WTC11 (cell line): ENCODE measurements at regions not wholly inside any gene's neighbourhood (a gene's known extent, or its start where the extent isn't known, plus 50 kb on each side); places are given as distances from the start of the nearest gene placed in this dataset.

Experiments
- ATAC-seq: fragments of 200-7000 bp; cut with Tn5 transposase; 2 replicates; pipeline ENCODE4 v1.10.0; 2021; ENCODE audit warnings: mild to moderate bottlenecking, moderate library complexity
- CTCF ChIA-PET: fragments of 300-600 bp; sonication (Branson Sonifier 250); formaldehyde crosslinking; loops from one replicate; lab custom pipeline; 2021; ENCODE audit warnings: antibody characterized with exemption; lab: Charles Lee
- POLR2A ChIA-PET: fragments of 350-600 bp; sonication (Branson Sonifier 250); formaldehyde crosslinking; loops from one replicate; lab custom pipeline; 2021; ENCODE audit warnings: antibody characterized with exemption; lab: Charles Lee
- DNase-seq: peaks from one replicate; pipeline ENCODE4 v3.0.0; 2021; ENCODE audit warnings: low spot score
- H3K27ac Mint-ChIP-seq: 2 replicates; pipeline ENCODE4 v1.8.0; 2021; ENCODE audit warnings: mixed read lengths
- H3K27me3 Mint-ChIP-seq: 2 replicates; pipeline ENCODE4 v1.8.0; 2021; ENCODE audit warnings: low read depth, mild to moderate bottlenecking, moderate library complexity, mixed read lengths
- H3K36me3 Mint-ChIP-seq: 2 replicates; pipeline ENCODE4 v1.8.0; 2021; ENCODE audit warnings: mixed read lengths
- H3K4me1 Mint-ChIP-seq: 2 replicates; pipeline ENCODE4 v1.8.0; 2022; ENCODE audit warnings: mixed read lengths
- H3K4me3 Mint-ChIP-seq: 2 replicates; pipeline ENCODE4 v1.8.0; 2021; ENCODE audit warnings: mild to moderate bottlenecking, moderate library complexity, mixed read lengths
- H3K9me3 Mint-ChIP-seq: 2 replicates; pipeline ENCODE4 v1.8.0; 2021; ENCODE audit warnings: mixed read lengths
- ATF3 ChIP-seq: sonication (generic); formaldehyde crosslinking; conservative IDR thresholded peaks from 2 replicates; pipeline ENCODE4 v1.8.1; 2022; ENCODE audit warnings: mild to moderate bottlenecking, missing genetic modification reagents
- E2F5 ChIP-seq: sonication (generic); formaldehyde crosslinking; IDR thresholded peaks from 2 replicates; pipeline ENCODE4 v1.8.1; 2022; ENCODE audit warnings: mild to moderate bottlenecking, moderate library complexity, missing genetic modification reagents
- ETV6 ChIP-seq: sonication (generic); formaldehyde crosslinking; IDR thresholded peaks from 2 replicates; pipeline ENCODE4 v1.8.1; 2022; ENCODE audit warnings: mild to moderate bottlenecking, missing genetic modification reagents
- FOXK1 ChIP-seq: sonication (generic); formaldehyde crosslinking; IDR thresholded peaks from 2 replicates; pipeline ENCODE4 v1.8.0; 2022; ENCODE audit warnings: mild to moderate bottlenecking, moderate library complexity, missing genetic modification reagents
- HMGA2 ChIP-seq: fragments of 250-450 bp; sonication (Bioruptor Pico); IDR thresholded peaks from 2 replicates; pipeline ENCODE4 v1.4.0; 2021; ENCODE audit warnings: mild to moderate bottlenecking, moderate library complexity
- IRF2 ChIP-seq: sonication (generic); formaldehyde crosslinking; IDR thresholded peaks from 2 replicates; pipeline ENCODE4 v1.8.0; 2022; ENCODE audit warnings: low read depth, missing genetic modification reagents, borderline replicate concordance
- JAZF1 ChIP-seq: fragments of 250-450 bp; sonication (Bioruptor Pico); IDR thresholded peaks from 2 replicates; pipeline ENCODE4 v1.9.0; 2021; ENCODE audit warnings: moderate library complexity, mild to moderate bottlenecking, inconsistent platforms
- NFATC4 ChIP-seq: fragments of 250-450 bp; sonication (Bioruptor Pico); IDR thresholded peaks from 2 replicates; pipeline ENCODE4 v1.9.0; 2021; ENCODE audit warnings: mild to moderate bottlenecking
- NFYB ChIP-seq: sonication (generic); formaldehyde crosslinking; conservative IDR thresholded peaks from 2 replicates; pipeline ENCODE4 v1.8.0; 2022; ENCODE audit warnings: low read depth, missing genetic modification reagents
- NR2C2 ChIP-seq: sonication (generic); formaldehyde crosslinking; IDR thresholded peaks from 2 replicates; pipeline ENCODE4 v1.8.0; 2022; ENCODE audit warnings: mild to moderate bottlenecking, missing genetic modification reagents
- SMAD4 ChIP-seq: sonication (generic); formaldehyde crosslinking; IDR thresholded peaks from 2 replicates; pipeline ENCODE4 v1.8.0; 2022; ENCODE audit warnings: mild to moderate bottlenecking, missing genetic modification reagents
- TP53 ChIP-seq: sonication (generic); formaldehyde crosslinking; IDR thresholded peaks from 2 replicates; pipeline ENCODE4 v1.8.1; 2023; ENCODE audit warnings: mild to moderate bottlenecking, missing genetic modification reagents
- USF2 ChIP-seq: sonication (generic); formaldehyde crosslinking; IDR thresholded peaks from 2 replicates; pipeline ENCODE4 v1.8.1; 2023; ENCODE audit warnings: mild to moderate bottlenecking, missing genetic modification reagents, moderate library complexity
- ZNF416 ChIP-seq: fragments of 250-450 bp; sonication (Bioruptor Pico); IDR thresholded peaks from 2 replicates; pipeline ENCODE4 v1.9.0; 2021; ENCODE audit warnings: mild to moderate bottlenecking, inconsistent platforms
- ZNF512 ChIP-seq: sonication (generic); formaldehyde crosslinking; IDR thresholded peaks from 2 replicates; pipeline ENCODE4 v1.8.1; 2022; ENCODE audit warnings: missing genetic modification reagents, borderline replicate concordance
- TF ChIP-seq, protein P1 (sequence below): sonication (generic); formaldehyde crosslinking; IDR thresholded peaks from 2 replicates; pipeline ENCODE4 v1.8.0; 2022; ENCODE audit warnings: mild to moderate bottlenecking, missing genetic modification reagents
- TF ChIP-seq, protein P2 (sequence below): fragments of 250-450 bp; sonication (Bioruptor Pico); conservative IDR thresholded peaks from 2 replicates; pipeline ENCODE4 v1.9.0; 2021; ENCODE audit warnings: mild to moderate bottlenecking

- TF ChIP-seq ZNF416 (CRISPR knock-in tag) (no peak), HMGA2 (CRISPR knock-in tag) (no peak), JAZF1 (CRISPR knock-in tag) (no peak)
These were observed 303.6 kb upstream of the FAT1 start (continued) for GRCh38 chr4:187027272-187027671.

- Mint-ChIP-seq H3K36me3 (peaks cover 15% of the 10 kb centered on the region), H3K4me3 (no peak overlapping the region), H3K4me1 (peaks cover 8% of the 10 kb centered on the region), H3K27ac (no peak overlapping the region), H3K9me3 (peaks cover 21% of the 10 kb centered on the region), H3K27me3 (peaks cover 3% of the 10 kb centered on the region; the same call in 1 of the 2 replicates)
- DNase-seq (no peak), ATAC-seq (no peak)
- TF ChIP-seq, protein P1, sequence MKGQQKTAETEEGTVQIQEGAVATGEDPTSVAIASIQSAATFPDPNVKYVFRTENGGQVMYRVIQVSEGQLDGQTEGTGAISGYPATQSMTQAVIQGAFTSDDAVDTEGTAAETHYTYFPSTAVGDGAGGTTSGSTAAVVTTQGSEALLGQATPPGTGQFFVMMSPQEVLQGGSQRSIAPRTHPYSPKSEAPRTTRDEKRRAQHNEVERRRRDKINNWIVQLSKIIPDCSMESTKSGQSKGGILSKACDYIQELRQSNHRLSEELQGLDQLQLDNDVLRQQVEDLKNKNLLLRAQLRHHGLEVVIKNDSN (CRISPR knock-in tag): no peak
- TF ChIP-seq NFATC4 (no peak), FOXK1 (CRISPR knock-in tag) (no peak), NR2C2 (no peak), SMAD4 (CRISPR knock-in tag) (no peak), IRF2 (no peak), ETV6 (no peak), TP53 (no peak), NFYB (CRISPR knock-in tag) (no peak), ATF3 (CRISPR knock-in tag) (no peak), USF2 (CRISPR knock-in tag) (no peak)
- TF ChIP-seq, protein P2, sequence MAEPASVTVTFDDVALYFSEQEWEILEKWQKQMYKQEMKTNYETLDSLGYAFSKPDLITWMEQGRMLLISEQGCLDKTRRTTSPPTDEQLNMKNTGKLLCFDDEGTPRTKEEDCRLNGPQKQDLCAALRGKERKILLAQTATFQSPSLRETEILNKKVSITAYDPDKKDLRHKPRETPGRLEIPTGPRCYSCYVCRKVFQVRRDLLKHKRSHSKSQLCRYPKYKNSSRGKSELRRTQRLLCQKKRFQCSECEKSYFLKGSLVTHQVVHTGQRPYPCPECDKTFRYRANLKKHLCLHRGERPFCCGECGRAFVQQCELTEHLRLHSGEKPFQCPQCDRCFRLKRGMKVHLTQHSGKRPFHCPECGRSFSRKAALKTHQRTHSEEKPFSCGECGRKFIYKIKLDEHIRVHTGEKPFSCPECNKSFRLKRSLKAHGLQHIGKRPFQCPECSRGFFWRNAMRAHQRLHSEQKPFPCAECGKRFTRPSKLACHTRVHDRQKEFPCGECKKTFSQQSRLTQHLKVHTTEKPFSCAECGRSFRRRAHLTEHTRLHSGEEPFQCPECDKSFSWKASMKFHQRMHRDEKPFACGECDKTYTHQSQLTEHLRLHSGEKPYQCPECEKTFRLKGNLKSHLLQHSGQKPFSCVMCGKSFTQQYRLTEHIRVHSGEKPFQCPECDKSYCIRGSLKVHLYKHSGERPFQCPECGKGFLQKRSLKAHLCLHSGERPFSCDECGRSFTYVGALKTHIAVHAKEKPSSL (CRISPR knock-in tag): no peak
- CTCF ChIA-PET: no interaction called here
- POLR2A ChIA-PET: no interaction called here
These were observed 318.6 kb upstream of the FAT1 start for GRCh38 chr4:187042251-187042650.

GRCh38 chr4:187046471-187046870, 322.8 kb upstream of the FAT1 start:
- Mint-ChIP-seq H3K4me1 (no peaks in the 10 kb centered on the region), H3K9me3 (peaks cover 36% of the 10 kb centered on the region), H3K36me3 (peaks cover 31% of the 10 kb centered on the region), H3K27ac (no peak overlapping the region), H3K4me3 (no peak overlapping the region), H3K27me3 (peaks cover 3% of the 10 kb centered on the region; the same call in 1 of the 2 replicates)
- DNase-seq (no peak), ATAC-seq (no peak)
- CTCF ChIA-PET: no interaction called here
- TF ChIP-seq ZNF512 (CRISPR knock-in tag) (no peak), E2F5 (CRISPR knock-in tag) (no peak)
- POLR2A ChIA-PET: no interaction called here
